Parathyroid adenoma (tissue), 2 donors: ENCODE measurements at regions not wholly inside any gene's neighbourhood (a gene's known extent, or its start where the extent isn't known, plus 50 kb on each side); places are given as distances from the start of the nearest gene placed in this dataset.

ENCODE experiments used
- H2AFZ ChIP-seq: fragments of 300-600 bp; sonication (generic); one replicate; pipeline ENCODE4 v1.7.0; 2017; ENCODE audit warnings: antibody characterized with exemption, mild to moderate bottlenecking
- H3K27ac ChIP-seq: fragments of 300-600 bp; sonication (generic); one replicate; pipeline ENCODE4 v1.7.0; 2017
- H3K27me3 ChIP-seq: fragments of 300-600 bp; sonication (generic); one replicate; pipeline ENCODE4 v1.7.0; 2017; ENCODE audit warnings: low read length; ENCODE audit not compliant: control insufficient read depth, insufficient read depth
- H3K36me3 ChIP-seq: fragments of 300-600 bp; sonication (generic); one replicate; pipeline ENCODE4 v1.7.0; 2017; ENCODE audit warnings: low read length; ENCODE audit not compliant: control insufficient read depth, insufficient read depth
- H3K4me1 ChIP-seq: fragments of 300-600 bp; sonication (generic); one replicate; pipeline ENCODE4 v1.7.0; 2017; ENCODE audit warnings: control low read depth
- H3K4me2 ChIP-seq: fragments of 300-600 bp; sonication (generic); one replicate; pipeline ENCODE4 v1.7.0; 2017; ENCODE audit warnings: low read length
- H3K4me3 ChIP-seq: fragments of 300-600 bp; sonication (generic); one replicate; pipeline ENCODE4 v1.7.0; 2017; ENCODE audit warnings: low read depth, low read length
- H3K79me2 ChIP-seq: fragments of 300-600 bp; sonication (generic); one replicate; pipeline ENCODE4 v1.7.0; 2017; ENCODE audit warnings: control low read depth
- H3K9ac ChIP-seq: fragments of 300-600 bp; sonication (generic); one replicate; pipeline ENCODE4 v1.7.0; 2017; ENCODE audit warnings: mild to moderate bottlenecking
- H3K9me3 ChIP-seq: fragments of 300-600 bp; sonication (generic); one replicate; pipeline ENCODE4 v1.7.0; 2017; ENCODE audit warnings: low read length; ENCODE audit not compliant: control insufficient read depth
- CTCF ChIP-seq: fragments of 300-600 bp; sonication (generic); IDR thresholded peaks from one replicate; pipeline ENCODE4 v1.7.0; 2017; ENCODE audit warnings: antibody characterized with exemption, mild to moderate bottlenecking
- donor health status: primary hyperparathyroidism.

DNA sequence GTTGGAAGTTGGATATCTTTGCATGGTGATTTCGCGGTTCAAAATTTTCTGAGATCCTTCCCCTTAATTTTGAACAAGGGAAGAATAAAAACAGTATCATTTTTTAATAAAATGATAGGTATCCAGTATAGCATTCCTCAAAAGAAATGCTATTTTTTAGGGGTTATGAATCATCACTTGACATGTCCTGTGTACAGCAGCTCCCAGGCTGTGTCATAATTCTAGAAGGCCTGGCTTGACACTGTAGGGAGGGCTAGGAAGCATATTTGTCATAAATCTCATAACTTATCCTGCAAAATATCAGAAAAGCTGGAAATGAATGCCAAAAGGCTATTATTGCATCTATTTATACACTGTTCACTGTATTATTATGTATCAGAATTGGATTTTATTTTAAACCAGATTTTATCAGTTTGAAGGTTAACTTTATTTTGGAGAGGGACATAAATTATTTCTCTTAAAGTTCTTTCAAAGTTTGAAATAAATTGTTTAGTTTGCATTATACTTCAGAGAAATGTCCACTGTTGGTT is 539.1 kb upstream of the ROBO2 start:
- no peak overlapping the region for H3K4me3 ChIP-seq
- H3K9me3 ChIP-seq: no peaks in the 10 kb centered on the region
- H3K9ac ChIP-seq: no peak overlapping the region
- H3K27me3 ChIP-seq: no peaks in the 10 kb centered on the region
- no peaks in the 10 kb centered on the region for H3K4me1 ChIP-seq
- no peaks in the 10 kb centered on the region for H3K36me3 ChIP-seq
- H3K27ac ChIP-seq: no peak overlapping the region
- no peak overlapping the region for H3K4me2 ChIP-seq
- H3K79me2 ChIP-seq: no peaks in the 10 kb centered on the region
- H2AFZ ChIP-seq: no peak overlapping the region
- TF ChIP-seq CTCF: no peak

- H3K4me2 ChIP-seq: no peak overlapping the region
- H3K36me3 ChIP-seq: no peaks in the 10 kb centered on the region
- no peaks in the 10 kb centered on the region for H3K27me3 ChIP-seq
- TF ChIP-seq CTCF: no peak
- no peak overlapping the region for H3K27ac ChIP-seq
- no peak overlapping the region for H3K9ac ChIP-seq
- no peaks in the 10 kb centered on the region for H3K9me3 ChIP-seq
- no peaks in the 10 kb centered on the region for H3K4me1 ChIP-seq
- no peak overlapping the region for H2AFZ ChIP-seq
- H3K79me2 ChIP-seq: no peaks in the 10 kb centered on the region
- no peak overlapping the region for H3K4me3 ChIP-seq
Observed at GRCh38 chr3:76501315-76501714, 538.6 kb upstream of the ROBO2 start.

DNA sequence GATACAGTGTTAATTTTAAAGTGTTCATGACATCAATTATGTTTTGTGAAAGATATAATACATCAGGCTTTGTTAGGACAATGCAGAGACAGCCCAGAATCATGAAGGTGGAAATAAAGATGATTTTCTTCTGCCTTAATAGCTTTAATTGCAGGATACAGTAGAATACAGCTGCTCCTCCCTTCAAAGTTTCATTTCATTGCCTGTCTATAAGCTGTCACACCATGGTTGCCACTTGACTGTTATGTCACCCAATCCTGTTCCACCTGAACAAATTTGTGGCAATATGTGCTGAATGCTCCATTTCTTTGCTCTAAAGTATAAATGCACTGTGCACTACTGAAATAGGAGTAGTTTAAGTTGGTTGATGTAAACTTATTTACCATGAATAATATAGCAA is 537.8 kb upstream of the ROBO2 start:
- no peaks in the 10 kb centered on the region for H3K27me3 ChIP-seq
- H3K9ac ChIP-seq: no peak overlapping the region
- no peaks in the 10 kb centered on the region for H3K9me3 ChIP-seq
- TF ChIP-seq CTCF: no peak
- H3K4me1 ChIP-seq: no peaks in the 10 kb centered on the region
- H3K4me2 ChIP-seq: no peak overlapping the region
- H3K79me2 ChIP-seq: no peaks in the 10 kb centered on the region
- no peaks in the 10 kb centered on the region for H3K36me3 ChIP-seq
- no peak overlapping the region for H2AFZ ChIP-seq
- H3K4me3 ChIP-seq: no peak overlapping the region
- H3K27ac ChIP-seq: no peak overlapping the region

- Histone ChIP-seq H3K27me3 (no peaks in the 10 kb centered on the region), H3K9ac (no peak overlapping the region), H3K9me3 (no peaks in the 10 kb centered on the region), H2AFZ (no peak overlapping the region), H3K27ac (no peak overlapping the region), H3K4me3 (no peak overlapping the region), H3K79me2 (no peaks in the 10 kb centered on the region), H3K36me3 (no peaks in the 10 kb centered on the region), H3K4me2 (no peak overlapping the region), H3K4me1 (no peaks in the 10 kb centered on the region)
- no peak for TF ChIP-seq CTCF
Observed at GRCh38 chr3:76505202-76505845, 534.6 kb upstream of the ROBO2 start.
